Activated CD4-positive, CD25-positive, alpha-beta regulatory T cell treated with anti-CD3 and anti-CD28 coated beads, Interleukin-2, amount 50 U/mL, for 24 hours (primary cell): ENCODE measurements at regions not wholly inside any gene's neighbourhood (a gene's known extent, or its start where the extent isn't known, plus 50 kb on each side); places are given as distances from the start of the nearest gene placed in this dataset.

Experiments used
- ATAC-seq, 2 donors: fragments of 150-1000 bp; cut with Tn5 transposase; one replicate each; pipeline ENCODE4 v1.10.0; 2021; ENCODE audit warnings: mild to moderate bottlenecking in 1 of 2, moderate library complexity in 1 of 2

DNA sequence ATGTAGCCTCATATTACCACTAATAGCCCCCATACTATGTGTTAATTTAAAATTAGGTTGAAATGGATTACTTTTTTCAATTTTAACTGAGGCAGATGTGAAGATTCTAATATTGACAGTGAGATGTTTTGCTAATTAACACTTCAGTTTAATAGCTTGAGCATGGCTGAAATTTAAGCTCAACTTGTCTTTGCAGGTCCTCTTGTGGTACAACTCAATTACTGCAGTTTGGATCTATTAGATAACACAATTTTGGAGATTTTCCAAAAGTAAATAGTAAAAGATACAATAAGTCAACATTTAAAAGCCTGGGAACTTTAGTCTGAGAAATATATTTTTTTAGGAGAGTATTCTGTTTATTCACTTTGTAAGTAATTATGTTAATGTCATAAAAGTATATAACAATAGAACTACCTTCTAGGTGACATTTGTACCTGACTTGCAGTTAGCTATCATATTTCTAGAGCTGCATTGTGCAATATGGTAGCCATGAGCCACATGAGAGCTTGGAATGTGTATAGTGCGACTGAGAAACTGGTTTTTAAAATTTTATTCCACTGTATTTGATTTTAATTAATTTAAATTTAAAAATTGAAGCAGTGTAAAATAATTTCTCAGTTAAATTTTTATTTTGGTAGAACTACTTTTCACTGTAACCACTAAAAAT lies 73.1 kb upstream of the FMR1 start:
- ATAC-seq = no peak

DNA sequence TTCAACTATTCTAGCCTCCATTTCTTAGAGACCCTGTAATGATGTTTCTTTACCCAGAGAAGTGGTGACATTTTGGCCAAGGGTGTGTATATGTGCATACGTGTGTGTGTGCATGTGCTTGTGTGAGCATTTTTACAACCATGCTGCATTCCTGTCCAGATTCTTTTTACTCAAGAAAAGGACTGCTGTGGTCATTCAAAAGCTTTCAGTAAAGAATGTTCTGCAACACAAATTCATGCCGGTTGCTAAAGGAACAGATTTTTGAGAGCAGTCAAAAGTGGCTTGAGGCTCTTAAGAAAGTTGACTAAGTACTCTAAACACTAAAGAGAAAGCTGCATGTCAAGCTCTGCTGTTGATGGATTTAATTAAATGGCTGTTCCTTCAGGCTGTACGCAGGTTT lies 65.0 kb upstream of the FMR1 start:
- ATAC-seq = no peak

- ATAC-seq = no peak
These were observed 63.7 kb upstream of the FMR1 start for GRCh38 chrX:147847999-147848398.

DNA sequence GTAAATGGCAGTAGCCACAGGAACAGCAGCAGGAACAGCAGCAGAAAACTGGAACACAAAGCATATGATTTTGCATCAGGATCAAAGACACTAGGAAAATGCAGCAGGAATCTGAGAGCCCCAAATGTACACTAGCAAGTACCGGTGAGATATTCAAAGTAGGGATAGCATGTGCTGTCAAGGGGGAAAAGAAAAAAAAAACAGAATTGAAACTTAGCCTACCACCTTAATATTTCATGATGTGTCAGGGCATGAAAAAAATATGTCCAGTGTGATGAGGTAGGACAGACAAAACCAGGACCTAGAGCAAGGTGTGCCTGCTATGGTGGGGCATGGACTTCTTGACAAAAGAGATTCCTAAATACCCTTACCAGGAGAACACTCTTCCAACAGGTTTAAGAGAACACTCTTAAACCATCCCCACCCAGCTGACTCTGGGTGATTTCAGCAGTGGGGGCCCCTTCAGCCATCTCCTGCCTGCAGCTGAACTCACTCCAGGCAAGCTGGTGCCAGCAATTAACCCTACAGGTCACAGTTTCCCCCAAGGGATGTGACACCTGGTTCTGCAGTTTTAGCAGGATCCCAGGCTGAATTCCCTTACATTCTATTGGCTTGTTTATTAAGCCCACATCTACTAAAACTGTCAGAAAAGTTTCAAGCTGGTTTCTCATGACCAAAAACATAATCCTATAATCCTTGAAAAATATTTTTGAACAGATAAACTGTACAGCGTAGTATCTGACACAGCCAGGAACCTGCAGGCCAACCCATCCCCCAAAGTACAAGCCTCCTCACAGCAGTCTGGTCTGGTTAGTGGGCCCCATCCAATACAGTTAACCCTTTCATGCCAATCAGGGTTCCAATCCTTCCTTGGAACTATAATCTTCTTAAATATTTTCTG lies 62.9 kb upstream of the FMR1 start:
- no peak for ATAC-seq

GRCh38 chrX:147850875-147851274 lies 60.8 kb upstream of the FMR1 start:
- no peak for ATAC-seq

DNA sequence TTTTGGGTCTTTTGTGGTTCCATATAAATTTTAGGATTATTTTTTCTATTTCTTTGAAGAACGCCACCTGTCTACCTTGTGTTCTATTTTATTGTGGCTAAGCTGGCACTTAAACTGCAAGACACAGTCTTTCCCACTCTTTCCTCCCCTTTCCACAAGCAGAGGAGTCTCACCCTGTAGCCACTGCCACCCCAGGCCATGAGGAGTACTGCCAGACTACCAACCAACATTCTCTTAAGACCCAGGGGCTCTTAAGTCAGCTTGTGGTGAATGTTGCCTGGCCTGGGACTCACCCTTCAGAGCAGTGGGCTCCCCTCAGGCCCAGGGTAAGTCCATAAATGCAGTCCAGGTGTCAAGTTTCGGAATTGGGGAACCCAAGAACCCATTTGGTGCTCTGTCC lies 58.0 kb upstream of the FMR1 start:
- ATAC-seq = no peak

DNA sequence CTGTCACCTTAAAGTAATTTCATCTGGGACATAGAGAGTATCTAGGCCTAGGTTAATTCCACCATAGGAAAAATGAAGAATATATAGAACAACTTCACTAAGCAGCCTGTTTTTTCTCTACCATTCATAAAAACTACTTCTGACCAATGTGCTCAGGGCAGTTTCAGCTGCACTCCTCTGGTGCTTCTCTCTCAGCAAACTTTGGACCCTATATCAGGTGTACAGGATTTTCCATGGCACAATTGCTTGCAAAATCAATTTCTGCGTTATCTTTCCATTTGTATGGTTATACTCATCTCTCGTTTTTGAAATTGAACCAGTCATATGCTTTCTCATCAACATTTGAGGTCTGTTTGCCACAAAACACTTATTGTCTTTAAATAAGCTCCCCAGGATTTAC lies 52.1 kb upstream of the FMR1 start:
- ATAC-seq = no peak
